DMS53 treated with DMSO at 0.1 percent for 48 hours (cell line): ENCODE measurements at regions not wholly inside any gene's neighbourhood (a gene's known extent, or its start where the extent isn't known, plus 50 kb on each side); places are given as distances from the start of the nearest gene placed in this dataset.

Experiments
- DNase-seq: peaks from one replicate; lab custom pipeline; 2025; ENCODE audit not compliant: unreplicated experiment; lab: John Stamatoyannopoulos, UW

DNA sequence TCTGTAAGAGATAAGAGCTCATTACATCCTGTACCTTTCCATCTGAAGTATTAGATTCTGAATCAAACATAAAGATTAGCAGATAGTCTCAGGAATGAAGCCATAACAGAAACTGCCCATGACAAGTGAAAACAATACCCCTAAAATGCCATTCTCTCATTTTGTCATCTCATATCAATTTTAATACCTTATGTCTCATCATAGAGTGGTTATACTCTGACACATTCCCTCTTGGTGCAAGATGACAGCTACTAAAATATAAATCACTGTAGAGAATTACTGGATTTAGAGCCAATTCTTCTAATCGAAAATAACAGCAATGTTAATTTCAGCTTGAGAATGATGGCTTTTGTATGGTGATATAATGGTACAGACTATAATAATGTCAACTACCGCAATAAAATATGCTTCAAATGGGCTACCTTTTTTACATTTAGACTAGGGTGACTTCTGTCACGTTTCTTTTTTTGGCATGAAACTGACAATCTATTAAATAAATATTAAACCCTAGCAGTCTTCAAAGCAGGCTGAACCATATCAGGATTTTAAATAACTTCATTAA, 125.1 kb upstream of the ITGA4 start:
- DNase-seq = no peak

DNA sequence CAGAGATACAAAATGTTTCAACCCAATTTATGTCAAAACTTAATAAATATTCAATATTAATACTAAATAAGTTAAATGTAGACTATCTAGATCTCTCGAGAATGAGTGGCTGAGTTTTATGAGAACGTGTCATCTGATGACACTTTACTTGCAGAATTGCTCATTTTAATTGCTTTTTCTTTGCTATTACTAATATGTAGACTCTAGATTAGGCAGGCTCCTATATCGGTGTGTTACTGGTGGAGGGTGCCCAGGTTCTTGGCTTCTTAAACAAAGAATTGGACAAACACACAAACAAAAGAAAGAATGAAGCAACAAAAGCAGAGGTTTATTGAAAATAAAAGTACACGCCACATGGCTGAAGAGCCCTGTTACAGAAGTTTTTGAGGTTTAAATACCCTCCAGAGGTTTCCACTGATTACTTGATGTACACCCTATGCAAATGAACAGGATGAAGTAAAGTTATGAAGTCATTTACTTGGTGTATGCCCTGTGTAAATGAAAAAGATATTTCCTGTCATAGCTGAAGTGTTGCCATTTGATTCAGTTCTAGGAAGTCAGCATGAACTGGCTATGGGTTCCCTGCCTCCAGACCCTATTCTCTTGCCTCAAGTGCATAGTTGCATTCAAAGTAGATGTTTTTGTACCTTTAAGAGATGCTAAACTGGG, 122.9 kb upstream of the ITGA4 start:
- no peak for DNase-seq

DNA sequence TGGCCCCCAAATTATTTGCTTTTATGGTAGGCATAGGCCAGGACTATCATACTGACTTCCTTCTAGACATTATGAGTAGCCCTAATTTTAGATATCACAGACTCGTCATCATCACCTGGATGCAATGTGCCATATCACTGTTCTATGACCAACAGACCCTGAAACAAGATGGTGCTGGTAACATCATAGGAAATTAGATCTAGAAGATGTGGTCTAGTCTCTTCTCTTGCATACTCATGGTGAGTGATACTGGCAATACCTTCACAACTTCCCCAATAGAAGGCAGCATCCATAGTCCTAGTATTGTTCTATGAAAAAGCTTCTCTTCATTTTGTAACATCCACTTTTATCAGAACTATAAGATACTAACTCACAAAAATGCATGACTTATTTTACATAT, 116.3 kb upstream of the ITGA4 start:
- DNase-seq = no peak

DNA sequence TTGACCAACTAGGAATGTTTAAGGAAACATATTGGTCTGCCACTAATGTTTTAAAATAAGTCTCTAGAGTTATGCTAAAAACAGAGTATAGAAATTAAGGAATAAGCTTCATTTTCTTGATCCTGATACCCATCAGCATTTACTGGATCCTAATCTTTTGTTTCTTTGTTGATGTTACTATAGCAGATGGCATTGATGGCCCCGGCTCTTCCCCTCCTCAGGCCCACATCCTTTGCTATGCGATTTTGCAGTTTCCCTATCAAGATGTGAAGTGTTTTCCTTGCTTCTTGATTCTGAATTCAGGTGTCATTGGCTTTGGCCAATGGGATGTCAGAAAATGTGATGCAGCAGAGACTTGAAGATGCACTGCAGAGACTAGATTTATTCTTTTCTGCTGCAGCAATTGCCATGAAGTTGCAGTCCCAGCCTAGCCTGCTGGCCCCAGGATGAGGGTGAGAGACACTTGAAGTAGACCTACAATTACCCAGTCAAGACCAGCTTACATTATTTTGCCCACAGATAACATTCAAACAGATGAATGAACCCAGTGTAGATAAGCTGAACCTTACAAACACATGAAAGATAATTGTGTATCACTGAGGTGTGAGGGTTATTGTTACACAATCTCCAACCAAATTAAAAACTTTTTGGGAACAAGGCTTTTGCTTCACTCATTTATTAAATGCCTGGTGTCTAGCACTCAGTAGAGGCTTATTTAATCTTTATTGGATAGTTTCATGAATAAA, 115.2 kb upstream of the ITGA4 start:
- DNase-seq = no peak

DNA sequence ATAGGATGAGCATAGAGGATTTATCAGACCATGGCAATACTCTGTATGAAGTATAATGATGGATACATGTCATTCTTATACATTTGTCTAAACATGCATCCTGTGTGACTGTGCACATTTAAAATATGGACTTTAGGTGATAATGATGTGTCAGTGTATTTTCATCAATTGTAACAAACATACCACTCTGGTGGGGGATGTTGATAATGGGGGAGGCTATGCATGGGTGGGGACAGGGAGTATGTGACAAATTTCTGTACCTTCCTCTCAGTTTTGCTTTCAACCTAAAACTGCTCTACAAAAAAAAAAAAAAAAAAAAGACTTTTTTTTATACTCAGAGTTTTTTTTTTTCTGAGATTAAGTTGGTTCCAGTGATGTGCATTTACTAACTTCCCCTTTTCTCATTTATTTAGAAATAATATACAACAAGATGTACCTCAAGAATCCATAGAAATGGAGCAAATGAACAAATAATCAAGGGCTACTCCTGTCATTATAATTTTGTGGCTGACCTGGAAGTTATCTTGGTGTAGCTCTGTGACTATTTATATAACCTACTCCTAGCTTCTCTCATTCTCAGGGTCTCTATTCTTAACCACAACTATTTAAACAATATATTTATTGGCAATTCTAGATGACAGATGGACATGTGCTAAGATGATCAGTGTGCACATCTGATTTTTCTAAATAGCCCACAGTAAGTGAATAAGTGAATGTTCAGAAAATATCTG, 108.9 kb upstream of the ITGA4 start:
- no peak for DNase-seq

DNA sequence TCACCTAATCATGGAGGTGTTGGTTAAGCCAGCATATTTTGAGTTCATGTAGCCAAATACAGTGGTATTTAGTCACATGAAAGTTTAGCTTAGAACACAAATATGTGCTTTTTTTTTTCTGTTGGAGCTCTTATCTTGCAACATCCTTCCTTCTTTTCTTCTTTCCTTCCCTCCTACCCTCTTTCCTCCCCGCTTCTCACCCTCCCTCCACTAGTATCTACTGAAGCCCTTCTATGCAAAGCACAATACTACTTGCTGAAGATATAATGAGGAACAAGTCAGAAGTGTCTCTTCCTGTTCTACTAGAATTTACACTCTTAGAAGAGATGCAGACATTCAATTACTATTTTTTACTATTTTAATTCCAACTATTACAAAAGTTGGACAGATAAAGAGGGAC, 105.0 kb upstream of the ITGA4 start:
- DNase-seq = no peak

DNA sequence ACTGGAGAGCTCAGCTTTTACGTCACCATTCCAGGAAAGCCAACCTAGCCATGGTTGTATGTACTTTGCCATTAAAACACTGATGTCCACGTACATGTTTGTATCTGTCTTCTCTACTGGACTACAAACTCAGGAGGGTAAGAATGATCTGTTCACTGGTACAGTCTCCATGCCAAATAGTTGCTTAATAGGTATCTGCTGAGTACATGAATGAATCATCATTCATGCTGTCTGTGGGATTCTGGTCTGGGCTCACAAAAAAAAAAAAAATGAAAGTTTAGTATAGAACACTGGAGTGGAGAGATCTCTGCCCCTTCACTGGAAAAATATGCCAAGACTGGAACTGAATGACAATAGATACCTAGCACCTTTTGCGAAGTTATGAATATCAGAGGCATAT, 102.6 kb upstream of the ITGA4 start:
- no peak for DNase-seq

DNA sequence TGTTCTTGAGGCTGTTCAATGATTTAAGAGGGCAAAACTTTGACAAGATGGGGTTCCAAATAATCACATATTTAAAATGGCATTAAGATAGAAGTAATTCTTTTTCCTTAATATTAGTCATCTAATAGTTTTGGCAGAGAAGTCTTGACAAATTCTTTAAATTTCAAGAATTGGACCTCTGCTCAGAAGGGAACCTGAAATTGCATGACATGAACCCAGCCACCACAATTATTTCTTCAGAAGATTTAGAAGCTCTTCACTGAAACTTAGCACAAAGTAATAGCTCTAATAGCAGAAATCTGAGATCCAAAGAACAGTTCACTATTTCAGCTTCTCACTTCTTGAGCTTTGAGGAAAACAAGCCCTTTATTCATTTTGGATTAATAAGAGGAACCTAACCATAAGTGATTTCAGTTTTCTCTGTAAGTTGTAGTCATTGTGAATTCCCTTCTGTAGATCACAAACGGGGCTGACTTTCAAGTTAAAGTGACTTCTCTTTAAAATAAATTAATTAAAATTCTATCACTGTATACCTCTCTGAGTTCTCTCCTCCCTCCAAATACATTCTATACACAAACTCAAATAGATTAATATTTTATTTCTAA, 100.6 kb upstream of the ITGA4 start:
- no peak for DNase-seq

DNA sequence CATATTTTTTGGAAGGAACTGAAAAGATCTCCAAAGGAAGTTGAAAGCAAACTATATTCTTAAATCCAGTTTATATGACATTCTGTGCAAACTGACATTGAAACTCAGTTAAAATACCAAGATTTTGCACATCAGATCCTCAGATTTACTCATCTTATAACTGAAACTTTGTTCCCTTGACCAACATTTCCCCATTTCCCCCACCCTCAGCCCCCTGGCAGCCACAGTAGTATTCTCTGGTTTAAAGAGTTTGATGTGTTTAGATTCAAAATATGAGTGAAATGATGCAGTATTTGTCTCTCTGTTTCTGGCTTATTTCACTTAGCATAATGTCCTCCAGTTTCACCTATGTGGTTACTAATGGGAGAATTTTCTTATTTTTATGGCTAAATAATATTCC, 99.2 kb upstream of the ITGA4 start:
- no peak for DNase-seq

DNA sequence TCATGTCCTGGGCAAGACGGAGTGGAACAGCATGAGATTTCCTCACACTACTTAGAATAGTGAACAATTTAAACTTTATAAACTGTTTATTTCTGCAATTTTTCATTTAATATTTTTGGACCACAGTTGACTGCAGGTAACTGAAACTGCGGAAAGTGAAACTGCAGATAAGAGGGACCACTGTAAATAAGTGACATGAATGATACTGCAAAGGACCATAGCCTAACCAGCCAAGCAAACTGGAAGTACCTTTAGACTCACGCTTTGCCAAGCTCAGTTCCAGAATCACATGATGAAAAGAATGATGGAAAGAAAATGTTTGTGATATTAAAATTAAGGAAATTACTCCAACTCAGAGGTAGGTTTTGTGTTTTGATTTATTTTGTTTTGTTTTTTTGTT, 94.6 kb upstream of the ITGA4 start:
- no peak for DNase-seq

DNA sequence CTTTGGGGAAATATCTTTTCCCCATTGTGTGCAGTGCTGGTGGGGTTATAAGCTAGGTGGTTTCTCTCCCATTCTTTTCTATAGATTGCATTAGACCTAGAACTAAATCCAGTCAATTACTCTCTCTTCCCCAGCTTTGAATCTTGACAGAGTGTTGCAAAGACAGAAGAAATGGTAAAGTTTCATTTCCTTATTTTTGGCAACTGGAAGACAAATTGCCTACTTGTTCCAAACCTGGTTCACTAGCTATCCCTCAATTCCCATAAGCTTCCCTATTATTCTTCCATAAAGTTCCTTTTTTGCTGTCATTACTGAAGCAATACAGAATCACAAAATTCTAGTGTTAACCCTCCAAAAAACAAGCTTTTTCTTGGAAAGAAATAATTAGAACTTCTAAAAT, 94.0 kb upstream of the ITGA4 start:
- no peak for DNase-seq

DNA sequence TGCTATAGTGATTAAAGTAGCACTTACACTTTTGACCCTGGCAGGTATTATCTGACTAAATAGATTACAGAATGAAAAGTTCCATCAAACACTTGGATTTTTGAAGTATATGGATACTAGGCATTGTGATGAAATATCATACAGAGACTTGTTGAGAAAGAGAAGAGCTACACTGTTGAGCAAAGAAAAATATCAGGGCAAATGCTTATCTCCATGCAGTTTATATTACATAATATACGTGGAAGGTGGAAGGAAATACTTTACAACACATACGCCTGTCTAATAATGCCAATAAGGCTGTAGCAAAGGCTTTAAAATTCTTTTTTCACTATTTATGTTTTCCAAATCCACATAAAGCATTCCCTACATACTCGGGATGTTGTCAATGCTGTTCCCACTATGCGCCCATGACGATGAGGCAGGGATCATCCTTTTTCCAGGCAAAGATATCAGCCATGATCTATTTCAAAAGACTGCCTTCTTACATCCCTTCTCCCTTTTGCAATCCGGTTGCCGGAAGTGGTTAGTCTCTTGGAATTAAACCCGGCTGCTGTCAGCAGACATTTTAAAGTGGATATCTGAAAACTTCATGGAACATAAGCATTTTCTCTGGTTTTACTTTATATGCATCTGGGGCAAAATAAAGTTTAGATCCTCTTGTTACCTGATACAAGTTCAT, 92.6 kb upstream of the ITGA4 start:
- no peak for DNase-seq

DNA sequence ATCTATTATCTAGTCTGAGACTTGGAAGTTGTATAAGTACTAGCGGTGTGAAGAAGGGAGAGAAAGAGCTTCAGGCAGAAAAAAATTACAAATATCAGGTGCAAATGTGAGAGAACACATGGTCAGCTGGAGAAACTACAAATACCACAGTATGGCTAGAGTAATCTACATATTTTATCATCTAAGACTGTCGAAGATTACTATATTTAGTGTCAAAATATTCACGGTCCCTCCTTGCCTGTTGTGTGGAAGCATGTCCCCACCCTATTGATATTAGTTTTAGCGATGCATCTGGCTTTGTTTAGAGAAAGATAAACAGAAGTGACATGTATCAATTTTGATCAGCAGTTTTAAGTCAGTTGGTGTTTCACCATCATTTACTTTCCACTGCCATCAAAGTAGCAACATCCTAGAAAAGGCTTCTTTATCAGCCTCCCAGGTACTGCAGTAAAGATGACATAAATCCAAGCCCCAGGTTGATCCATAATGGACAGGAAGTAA, 90.5 kb upstream of the ITGA4 start:
- no peak for DNase-seq

DNA sequence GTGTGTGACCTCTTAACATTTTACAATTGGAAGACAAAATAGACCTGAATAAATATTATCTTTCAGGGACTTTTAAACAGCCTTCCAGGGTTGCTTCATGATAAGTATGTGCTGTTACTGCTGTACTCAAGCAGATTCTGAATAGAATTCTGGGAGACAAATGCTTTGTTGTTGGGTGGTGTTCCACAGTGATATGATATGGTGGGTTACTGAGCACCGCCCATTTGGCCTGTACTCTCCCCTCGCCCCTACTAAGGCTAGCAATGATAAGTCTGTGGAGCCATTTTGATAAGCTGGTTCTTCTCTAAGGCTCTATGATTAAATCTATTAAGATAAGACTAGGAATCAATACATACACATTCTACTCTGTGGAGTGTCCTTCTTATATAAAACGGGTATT, 89.8 kb upstream of the ITGA4 start:
- DNase-seq = no peak

DNA sequence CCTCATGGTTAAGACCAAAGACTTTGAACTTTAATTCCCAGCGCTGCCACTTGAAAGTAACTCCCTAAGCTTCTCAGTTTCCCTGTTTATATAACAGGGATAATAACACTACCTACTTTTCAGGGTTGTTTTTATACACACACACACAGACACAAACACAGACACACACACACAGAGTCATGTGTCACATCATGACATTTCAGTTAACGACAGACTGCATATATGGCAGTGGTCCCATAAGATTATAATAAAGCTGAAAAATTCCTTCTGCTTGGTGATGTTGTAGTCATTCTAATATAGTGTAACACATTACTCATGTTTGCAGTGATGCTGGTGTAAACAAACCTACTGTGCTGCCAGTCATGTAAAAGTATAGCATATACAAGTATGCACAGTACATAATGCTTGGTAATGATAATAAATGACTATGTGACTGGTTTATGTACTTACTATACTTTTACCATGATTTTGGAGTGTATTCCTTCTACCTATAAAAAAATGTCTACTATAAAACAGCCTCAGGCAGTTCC, 89.2 kb upstream of the ITGA4 start:
- no peak for DNase-seq

DNA sequence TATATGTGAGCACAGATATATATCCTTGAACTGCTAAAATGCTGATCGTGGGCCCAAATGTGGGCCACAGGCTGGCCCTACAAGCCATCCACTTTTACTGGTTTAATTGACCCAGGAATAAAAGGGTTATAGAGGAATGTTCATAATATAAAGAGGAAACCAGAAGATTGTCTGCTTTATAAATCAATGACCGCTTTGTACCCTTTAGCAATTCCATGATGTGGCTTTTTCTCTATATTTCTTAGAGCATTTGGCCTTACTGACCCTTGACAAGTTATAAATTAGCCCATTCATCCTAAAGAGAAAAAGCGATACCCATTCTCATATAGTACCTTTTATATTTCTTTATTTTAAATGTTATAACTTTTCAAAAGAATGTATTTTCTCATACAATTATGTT, 87.1 kb upstream of the ITGA4 start:
- DNase-seq = no peak

DNA sequence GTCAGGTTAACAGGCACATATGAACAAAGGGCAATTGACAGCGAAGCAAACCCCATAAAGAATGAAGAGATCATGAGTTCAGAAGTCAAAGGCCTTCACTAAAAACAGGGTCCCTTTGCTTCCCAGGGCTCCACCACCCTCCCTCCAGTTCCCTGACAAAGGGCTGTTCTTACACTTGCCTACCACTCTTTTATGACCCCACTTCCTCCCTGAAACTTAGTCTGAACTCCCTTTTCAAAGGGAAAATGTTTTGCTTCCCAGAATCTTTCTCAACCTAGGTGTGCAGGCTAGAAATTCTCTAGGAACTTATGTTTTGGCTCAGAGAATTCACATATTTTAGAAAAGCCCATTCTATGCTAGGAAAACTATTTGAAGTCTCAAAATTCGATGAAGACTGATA, 86.0 kb upstream of the ITGA4 start:
- no peak for DNase-seq

DNA sequence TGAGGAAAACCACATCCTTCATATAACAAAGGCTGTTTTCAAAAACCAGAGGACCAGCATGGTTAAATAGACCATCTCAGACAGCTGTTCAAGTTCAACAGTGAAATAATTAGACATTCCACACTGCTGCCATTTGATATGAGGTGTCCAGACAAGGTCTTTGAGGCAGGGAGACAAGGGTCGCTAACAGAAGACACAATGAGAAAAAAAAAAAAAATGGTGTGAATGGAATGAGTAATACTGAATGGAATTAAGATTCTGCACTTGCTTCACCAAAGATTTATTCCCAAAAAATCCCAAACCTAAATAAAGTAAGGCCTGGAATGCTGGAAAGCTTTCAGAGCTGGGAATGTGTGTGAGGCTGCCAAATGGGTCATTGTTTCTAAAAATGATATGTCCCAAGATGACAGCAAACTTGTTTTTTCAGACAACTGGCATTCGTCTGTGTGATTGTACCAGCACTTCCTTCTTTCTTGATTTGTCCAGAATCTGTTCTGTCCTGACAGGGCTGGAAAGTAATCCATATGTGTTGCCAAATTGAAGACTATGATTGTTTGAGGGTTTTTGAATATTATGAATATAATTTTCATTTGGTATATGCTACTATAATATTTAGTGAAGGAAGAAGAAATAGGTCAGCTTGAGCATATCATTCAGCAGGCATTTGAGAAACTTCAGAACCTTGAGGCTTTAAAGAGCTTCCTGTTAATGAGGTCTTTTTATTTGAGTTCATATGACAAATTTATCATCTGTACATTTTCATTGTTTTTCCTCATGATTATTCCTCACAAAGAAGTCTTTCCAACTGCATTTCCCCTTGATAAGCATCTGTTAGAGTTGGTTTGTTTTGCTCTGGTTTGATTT, 85.2 kb upstream of the ITGA4 start:
- no peak for DNase-seq

DNA sequence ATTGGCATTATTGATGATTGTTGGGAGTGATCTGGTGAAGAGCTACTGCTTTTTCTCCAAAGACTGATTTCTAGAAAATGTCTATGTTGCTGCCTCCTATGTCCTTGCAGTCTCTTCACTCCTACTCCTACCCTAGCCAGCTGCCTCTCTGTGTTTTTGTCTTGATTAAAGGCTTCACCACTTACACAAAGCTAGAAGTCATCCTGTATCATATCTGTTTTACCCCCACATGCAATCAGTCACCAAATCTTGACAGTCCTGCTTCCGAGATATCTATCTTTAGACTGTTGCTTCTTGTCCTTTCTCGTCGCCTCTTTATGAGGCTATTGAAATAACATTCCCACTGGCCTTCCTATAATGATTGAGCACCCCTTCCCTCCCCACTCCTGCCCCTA, 84.5 kb upstream of the ITGA4 start:
- DNase-seq = no peak
